WI38 (cell line): ENCODE measurements at regions not wholly inside any gene's neighbourhood (a gene's known extent, or its start where the extent isn't known, plus 50 kb on each side); places are given as distances from the start of the nearest gene placed in this dataset.

Experiments used
- H3K4me3 ChIP-seq: 2 replicates; pipeline ENCODE4 v1.5.1; 2011; ENCODE audit warnings: low read depth, mild to moderate bottlenecking, control low read depth, low read length
- TF ChIP-seq, protein P1 (sequence below): IDR thresholded peaks from 2 replicates; pipeline ENCODE4 v1.5.1; 2012; ENCODE audit warnings: low read depth, mild to moderate bottlenecking, control low read depth, low read length

DNA sequence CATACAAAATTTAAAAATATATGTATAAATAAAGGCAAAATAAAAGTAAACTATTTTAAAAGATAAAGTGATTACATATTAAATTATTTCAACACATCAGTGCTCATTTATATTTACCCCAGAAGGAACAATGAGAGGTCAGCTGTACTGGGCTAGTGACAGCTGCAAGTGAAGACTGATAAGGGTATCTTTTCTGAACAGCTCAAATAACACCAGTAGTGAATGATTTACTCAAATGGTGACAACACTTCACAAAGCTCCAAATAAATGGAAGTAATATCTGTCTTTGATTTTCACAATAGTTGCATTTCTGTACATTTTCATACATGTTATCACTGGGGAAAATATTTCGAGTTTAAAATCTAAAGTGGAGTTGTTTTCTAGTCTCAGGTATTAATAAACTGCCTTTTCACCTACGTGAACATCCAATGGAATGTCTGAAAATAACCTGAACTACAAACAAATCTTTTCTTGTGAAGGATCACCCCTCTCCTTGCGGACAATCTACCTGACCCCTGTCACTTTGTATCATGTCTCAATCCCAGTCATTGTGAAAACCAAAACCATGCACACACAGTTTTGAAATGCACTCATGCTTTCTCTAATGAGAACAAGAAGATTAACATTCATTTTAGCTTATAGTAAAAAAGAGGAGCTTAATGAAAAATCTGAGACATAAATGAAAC, 1928.8 kb upstream of the CELF4 start:
- no peak overlapping the region for H3K4me3 ChIP-seq
- TF ChIP-seq, protein P1, sequence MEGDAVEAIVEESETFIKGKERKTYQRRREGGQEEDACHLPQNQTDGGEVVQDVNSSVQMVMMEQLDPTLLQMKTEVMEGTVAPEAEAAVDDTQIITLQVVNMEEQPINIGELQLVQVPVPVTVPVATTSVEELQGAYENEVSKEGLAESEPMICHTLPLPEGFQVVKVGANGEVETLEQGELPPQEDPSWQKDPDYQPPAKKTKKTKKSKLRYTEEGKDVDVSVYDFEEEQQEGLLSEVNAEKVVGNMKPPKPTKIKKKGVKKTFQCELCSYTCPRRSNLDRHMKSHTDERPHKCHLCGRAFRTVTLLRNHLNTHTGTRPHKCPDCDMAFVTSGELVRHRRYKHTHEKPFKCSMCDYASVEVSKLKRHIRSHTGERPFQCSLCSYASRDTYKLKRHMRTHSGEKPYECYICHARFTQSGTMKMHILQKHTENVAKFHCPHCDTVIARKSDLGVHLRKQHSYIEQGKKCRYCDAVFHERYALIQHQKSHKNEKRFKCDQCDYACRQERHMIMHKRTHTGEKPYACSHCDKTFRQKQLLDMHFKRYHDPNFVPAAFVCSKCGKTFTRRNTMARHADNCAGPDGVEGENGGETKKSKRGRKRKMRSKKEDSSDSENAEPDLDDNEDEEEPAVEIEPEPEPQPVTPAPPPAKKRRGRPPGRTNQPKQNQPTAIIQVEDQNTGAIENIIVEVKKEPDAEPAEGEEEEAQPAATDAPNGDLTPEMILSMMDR = no peak

DNA sequence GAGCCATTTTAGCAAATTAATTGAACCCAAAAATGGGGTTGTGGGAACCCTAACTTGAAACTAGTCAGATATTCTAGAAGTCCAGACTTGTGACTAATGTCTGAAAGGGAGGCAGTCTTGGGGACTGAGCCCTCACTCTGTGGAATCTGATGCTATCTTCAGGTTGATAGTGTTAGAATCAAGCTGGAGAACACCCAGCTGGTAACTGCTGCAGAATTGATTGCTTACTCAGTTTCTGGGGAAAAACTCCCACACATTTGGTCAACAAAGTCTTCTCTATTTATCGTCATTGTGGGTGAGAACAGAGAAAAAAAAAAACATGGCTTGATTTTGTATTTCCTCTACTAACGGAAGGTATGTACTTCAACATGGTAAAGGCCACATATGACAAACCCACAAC, 1925.8 kb upstream of the CELF4 start:
- TF ChIP-seq, protein P1 = no peak
- H3K4me3 ChIP-seq = no peak overlapping the region

DNA sequence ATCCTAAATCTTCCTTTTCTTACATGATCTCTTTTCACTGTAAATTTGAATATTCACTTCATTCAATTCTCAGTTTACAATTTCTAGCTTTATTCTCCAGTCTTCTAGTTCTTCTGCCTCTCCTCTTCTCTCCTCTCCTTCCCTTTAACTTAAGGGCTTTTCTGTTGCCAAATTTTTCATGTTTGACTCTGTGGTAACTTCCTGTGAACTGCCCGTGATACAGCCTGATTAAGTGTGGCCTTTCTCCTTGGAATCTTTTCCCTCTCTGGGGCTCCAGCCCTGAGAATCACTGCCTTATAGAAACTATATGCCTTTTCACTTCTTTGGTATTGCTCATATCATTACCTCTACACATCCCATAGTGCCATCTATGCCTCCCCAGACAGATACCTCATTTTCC, 1923.8 kb upstream of the CELF4 start:
- TF ChIP-seq, protein P1 = no peak
- no peak overlapping the region for H3K4me3 ChIP-seq

DNA sequence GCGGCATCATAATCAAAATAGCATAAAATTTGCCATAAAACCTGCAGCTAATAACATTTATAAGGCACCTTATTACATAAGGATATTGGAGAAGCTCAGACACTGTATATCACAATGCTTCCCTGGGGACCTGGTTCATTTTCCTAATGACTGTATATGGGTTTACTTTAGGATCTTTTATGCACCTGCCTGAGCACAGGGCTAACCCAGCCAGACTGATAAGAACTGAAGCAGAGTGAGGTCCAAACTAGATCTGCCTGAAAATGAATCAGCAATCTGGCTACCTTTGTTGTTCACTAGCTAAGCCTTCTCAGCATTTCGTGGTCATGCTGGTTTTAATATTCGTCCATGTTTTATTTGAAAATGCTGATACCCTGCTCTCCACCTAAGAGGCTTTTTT, 1922.3 kb upstream of the CELF4 start:
- no peak overlapping the region for H3K4me3 ChIP-seq
- TF ChIP-seq, protein P1 = no peak

DNA sequence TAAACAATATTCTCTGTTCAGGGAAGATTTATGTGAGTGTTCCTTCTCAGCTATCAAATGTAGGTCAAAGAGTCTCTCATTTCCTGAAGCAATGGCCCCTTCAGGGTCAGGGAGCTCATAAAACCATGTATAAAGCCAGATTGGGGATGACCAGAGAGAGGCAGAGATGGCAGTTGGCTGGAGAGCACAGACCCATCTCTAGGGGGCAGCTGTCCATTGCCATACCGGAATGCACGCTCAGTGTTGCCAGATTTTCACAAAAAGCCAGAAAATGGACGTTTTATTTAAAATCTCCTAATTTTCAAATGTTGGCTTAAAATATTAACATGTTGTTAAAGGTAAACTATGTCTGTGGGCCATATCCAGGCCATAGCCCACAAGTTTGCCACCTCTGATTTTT, 1920.7 kb upstream of the CELF4 start:
- TF ChIP-seq, protein P1 = no peak
- no peak overlapping the region for H3K4me3 ChIP-seq

DNA sequence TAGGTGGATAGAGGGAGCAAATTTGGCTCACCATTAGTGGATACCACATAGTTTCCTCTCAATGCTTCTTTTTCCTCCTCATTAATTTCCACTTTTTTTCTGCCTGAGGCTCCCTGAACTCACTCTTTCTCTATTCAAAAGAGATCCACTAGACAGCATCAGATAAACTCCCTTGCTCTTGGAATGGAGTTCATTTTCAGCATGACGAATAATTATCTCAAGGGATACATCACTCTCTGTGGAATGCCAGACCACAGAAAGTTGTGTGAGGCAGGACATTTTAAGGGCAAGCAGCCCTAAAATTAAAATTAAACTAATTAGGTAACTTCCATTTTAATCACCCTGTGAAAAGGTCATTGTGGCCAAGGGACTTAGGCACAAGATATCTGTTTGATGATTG, 1920.1 kb upstream of the CELF4 start:
- H3K4me3 ChIP-seq = no peak overlapping the region
- TF ChIP-seq, protein P1 = no peak

DNA sequence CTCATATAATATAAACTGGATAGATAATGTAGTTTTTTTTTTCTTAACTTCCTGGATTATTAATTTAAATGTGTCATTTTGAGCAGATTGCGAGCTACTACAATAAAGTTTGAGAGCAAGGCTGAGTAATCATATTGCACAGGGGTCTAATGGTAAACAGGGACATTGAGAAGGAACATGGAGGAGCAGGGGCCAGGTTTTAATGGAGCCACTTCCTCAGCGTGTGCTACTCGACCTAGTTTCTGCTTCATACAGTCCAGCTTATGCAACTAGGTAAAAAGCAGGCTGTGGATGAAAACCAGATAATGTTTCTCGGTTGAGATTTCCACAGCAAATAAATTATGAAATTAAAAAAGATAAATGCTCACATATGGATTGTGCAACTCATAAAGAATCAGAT, 1915.7 kb upstream of the CELF4 start:
- TF ChIP-seq, protein P1 = no peak
- H3K4me3 ChIP-seq = no peak overlapping the region
